ENCODE measurements at regions not wholly inside any gene's neighbourhood (a gene's known extent, or its start where the extent isn't known, plus 50 kb on each side); places are given as distances from the start of the nearest gene placed in this dataset.
"Not testable (repeated sequence)": the region's sequence is repeated elsewhere in the genome, so short reads cannot be mapped to it uniquely, and the experiment has no call there.

- no peak overlapping the region for H3K4me3 Mint-ChIP-seq
- no peak for DNase-seq
- H3K4me1 Mint-ChIP-seq: peaks cover 13% of the 10 kb centered on the region
- no peak overlapping the region for H3K27ac Mint-ChIP-seq
- no peaks in the 10 kb centered on the region for H3K9me3 Mint-ChIP-seq
- H3K27me3 Mint-ChIP-seq (ENCODE audit: low read depth, poor library complexity): no peaks in the 10 kb centered on the region
- TF ChIP-seq CTCF (IDR thresholded peaks at IDR 0.05): no peak
- H3K36me3 Mint-ChIP-seq (ENCODE audit: low read depth): peaks cover 6% of the 10 kb centered on the region
Measured at GRCh38 chr6:112934433-112935327, 587.5 kb downstream of the RFPL4B start.

DNA sequence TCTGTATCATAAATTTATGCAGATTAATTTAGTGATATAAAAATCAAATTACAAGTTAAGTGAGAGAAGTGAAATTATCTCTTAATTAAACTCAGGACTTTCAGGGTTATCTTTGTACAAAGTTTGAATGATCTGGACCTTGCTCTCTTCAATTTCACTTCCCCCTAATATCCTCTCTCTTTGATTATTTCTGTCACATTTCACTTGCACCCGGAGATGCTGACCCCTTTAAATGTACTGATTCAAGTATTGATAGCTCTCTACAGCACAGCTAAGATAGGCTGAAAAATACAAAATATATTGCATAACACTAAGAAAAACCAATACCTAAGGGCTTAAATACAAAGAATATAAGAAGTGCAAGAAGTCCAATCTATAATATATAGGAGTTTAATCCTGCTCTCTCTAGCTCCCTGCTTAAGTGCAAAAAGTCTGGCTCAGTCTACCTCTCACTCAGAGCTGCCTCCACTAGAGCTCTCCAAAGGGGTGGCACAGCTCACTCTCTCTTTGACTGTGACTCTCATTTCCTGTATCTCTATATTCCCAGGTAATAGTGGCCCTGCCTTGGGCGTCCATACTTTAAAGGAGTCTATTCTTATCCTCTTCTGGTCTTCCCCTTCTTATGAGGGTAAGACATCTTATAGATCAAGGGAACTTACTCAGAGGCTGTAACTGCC lies 588.4 kb downstream of the RFPL4B start:
- Mint-ChIP-seq H3K27me3 (ENCODE audit: low read depth, poor library complexity) (no peaks in the 10 kb centered on the region), H3K36me3 (ENCODE audit: low read depth) (peaks cover 6% of the 10 kb centered on the region), H3K27ac (no peak overlapping the region), H3K4me3 (no peak overlapping the region), H3K4me1 (peaks cover 4% of the 10 kb centered on the region), H3K9me3 (no peaks in the 10 kb centered on the region)
- TF ChIP-seq CTCF (IDR thresholded peaks at IDR 0.05): no peak
- DNase-seq: no peak

GRCh38 chr6:112936079-112936472 lies 588.9 kb downstream of the RFPL4B start:
- Mint-ChIP-seq H3K27ac (no peak overlapping the region), H3K36me3 (ENCODE audit: low read depth) (peaks cover 6% of the 10 kb centered on the region), H3K4me1 (no peaks in the 10 kb centered on the region), H3K4me3 (no peak overlapping the region), H3K9me3 (no peaks in the 10 kb centered on the region), H3K27me3 (ENCODE audit: low read depth, poor library complexity) (no peaks in the 10 kb centered on the region)
- TF ChIP-seq CTCF (IDR thresholded peaks at IDR 0.05): no peak
- DNase-seq: no peak

DNA sequence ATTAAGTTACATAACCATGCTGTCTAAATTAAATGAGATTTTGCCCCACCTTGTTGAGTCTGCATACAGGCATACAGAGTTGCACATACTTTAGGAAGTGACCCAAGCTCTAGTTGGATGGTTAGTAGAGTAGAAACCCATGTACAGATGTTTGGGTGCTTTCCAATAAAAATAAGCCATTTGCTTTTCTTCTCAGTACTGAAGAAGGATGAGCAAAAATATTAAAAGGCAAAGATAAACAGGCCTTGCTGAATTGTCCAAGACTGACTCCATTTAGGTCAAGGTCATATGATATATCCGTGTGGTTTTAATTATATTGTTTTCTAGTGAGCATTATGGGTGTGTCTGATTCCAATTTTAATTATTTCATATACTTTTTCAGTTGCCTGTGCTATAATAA lies 589.4 kb downstream of the RFPL4B start:
- no peak overlapping the region for H3K4me3 Mint-ChIP-seq
- no peaks in the 10 kb centered on the region for H3K27me3 Mint-ChIP-seq (ENCODE audit: low read depth, poor library complexity)
- H3K27ac Mint-ChIP-seq: no peak overlapping the region
- no peak for TF ChIP-seq CTCF (IDR thresholded peaks at IDR 0.05)
- no peak for DNase-seq
- H3K9me3 Mint-ChIP-seq: no peaks in the 10 kb centered on the region
- H3K4me1 Mint-ChIP-seq: no peaks in the 10 kb centered on the region
- H3K36me3 Mint-ChIP-seq (ENCODE audit: low read depth): peaks cover 6% of the 10 kb centered on the region

GRCh38 chr6:112937690-112938089 lies 590.6 kb downstream of the RFPL4B start:
- DNase-seq; H3K9me3 Mint-ChIP-seq; H3K27me3 Mint-ChIP-seq (ENCODE audit: low read depth, poor library complexity); H3K4me3 Mint-ChIP-seq; H3K4me1 Mint-ChIP-seq; H3K27ac Mint-ChIP-seq; H3K36me3 Mint-ChIP-seq (ENCODE audit: low read depth): not testable (repeated sequence)

- no peak for DNase-seq
- H3K4me1 Mint-ChIP-seq: peaks cover 4% of the 10 kb centered on the region
- H3K27me3 Mint-ChIP-seq (ENCODE audit: low read depth, poor library complexity): no peaks in the 10 kb centered on the region
- H3K4me3 Mint-ChIP-seq: no peak overlapping the region
- no peaks in the 10 kb centered on the region for H3K36me3 Mint-ChIP-seq (ENCODE audit: low read depth)
- no peaks in the 10 kb centered on the region for H3K9me3 Mint-ChIP-seq
- H3K27ac Mint-ChIP-seq: no peak overlapping the region
- TF ChIP-seq CTCF (IDR thresholded peaks at IDR 0.05): no peak
Measured at GRCh38 chr6:112938650-112939049, 591.5 kb downstream of the RFPL4B start.

Measured in nephron progenitor cell (in vitro differentiated cells).